SK-N-MC (cell line): ENCODE measurements at regions not wholly inside any gene's neighbourhood (a gene's known extent, or its start where the extent isn't known, plus 50 kb on each side); places are given as distances from the start of the nearest gene placed in this dataset.

Experiments used
- EZH2 ChIP-seq: fragments of 200-600 bp; sonication (generic); IDR thresholded peaks from one replicate; pipeline ENCODE4 v1.6.1; 2017; ENCODE audit warnings: antibody characterized with exemption
- FOXP2 ChIP-seq: optimal IDR thresholded peaks from 2 replicates; pipeline ENCODE3; 2011; ENCODE audit warnings: mild to moderate bottlenecking, moderate library complexity; ENCODE audit not compliant: insufficient read depth; ENCODE audit errors: extremely low read length, control extremely low read depth
- POLR2AphosphoS5 ChIP-seq: IDR thresholded peaks from 2 replicates; pipeline ENCODE4 v1.6.1; 2012; ENCODE audit warnings: mild to moderate bottlenecking, low read depth, low read length, borderline replicate concordance

DNA sequence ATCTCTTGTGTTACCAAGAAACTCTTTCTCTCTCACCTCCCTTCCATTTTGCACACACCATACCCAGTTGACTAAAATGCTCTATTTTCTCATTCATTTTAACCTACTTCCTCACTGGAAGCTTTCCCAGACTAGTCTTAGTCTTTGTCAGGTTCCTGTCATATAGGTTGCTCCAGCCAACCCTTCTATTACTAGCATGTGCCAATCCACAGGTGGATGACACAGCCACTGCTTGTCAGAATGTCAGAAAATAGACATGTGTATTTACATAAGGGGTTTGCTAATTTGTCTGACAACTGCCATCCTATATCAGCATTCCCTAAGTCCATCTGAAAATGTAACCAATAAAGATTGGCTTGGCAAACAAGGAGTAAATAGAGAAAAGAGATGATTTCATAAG is 239.2 kb upstream of the SMIM31 start:
- TF ChIP-seq EZH2: no peak
- no peak for TF ChIP-seq POLR2AphosphoS5
- no peak for TF ChIP-seq FOXP2
